ENCODE measurements at regions not wholly inside any gene's neighbourhood (a gene's known extent, or its start where the extent isn't known, plus 50 kb on each side); places are given as distances from the start of the nearest gene placed in this dataset.

DNA sequence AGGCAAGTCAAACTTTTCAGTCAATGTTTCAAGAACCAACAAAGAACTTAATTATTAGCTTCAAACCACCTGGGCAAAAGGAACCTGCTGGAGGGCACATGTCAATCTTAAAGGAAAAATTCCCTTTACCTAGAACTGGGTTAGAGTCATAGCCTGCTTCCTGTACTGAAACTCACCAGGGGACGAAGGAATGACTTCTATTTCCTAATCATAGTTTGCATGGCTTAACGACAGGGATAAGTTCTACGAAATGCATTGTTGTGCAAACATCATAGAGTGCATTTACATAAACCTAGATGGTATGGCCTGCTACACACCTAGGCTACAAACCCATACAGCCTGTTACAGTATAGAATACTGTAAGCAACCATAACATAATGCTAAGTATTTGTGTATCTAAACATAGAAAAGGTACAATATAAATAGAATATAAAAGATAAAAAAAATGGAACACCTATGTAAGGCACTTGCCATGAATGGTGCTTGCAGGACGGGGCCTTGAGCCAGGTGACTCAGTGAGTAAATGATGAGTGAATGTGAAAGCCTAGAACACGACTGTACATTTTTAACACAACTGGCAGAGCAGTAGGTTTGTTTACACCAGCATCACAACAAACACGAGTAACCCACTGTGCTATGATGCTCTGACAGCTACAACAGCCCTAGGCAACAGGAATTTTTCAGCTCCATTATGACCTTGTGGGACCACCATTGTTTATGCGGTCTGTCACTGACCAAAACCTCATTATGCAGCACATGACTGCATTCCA is 234.9 kb upstream of the CAND1 start:
- TF ChIP-seq CBFB (CRISPR knock-in tag; IDR thresholded peaks at IDR 0.05) (no peak), GABPA (tag; conservative IDR thresholded peaks at IDR 0.05; ENCODE audit: low read depth) (no peak), NFYB (IDR thresholded peaks at IDR 0.05; ENCODE audit: extremely low read depth, insufficient read length) (no peak), RAD21 (CRISPR knock-in tag; conservative IDR thresholded peaks at IDR 0.05 in 1 of 2, IDR thresholded peaks at IDR 0.05 in 1 of 2) (no peak)

All from K562 (cell line).